K562 (cell line): ENCODE measurements at regions not wholly inside any gene's neighbourhood (a gene's known extent, or its start where the extent isn't known, plus 50 kb on each side); places are given as distances from the start of the nearest gene placed in this dataset.

Experiments used
- CTCF ChIP-seq, 3 experiments: IDR thresholded peaks in 2 of 3; conservative IDR thresholded peaks in 1 of 3; 2 replicates each; pipeline ENCODE4 v1.5.1; 2011 to 2012; ENCODE audit warnings: low read length in 3 of 3, mild to moderate bottlenecking in 3 of 3, control low read depth in 2 of 3, improper control_type of control experiment in 1 of 3, inconsistent platforms in 1 of 3, low read depth in 1 of 3, mixed read lengths in 1 of 3, moderate library complexity in 1 of 3; ENCODE audit not compliant: insufficient read depth in 2 of 3
- E2F1 ChIP-seq: sonication (generic); formaldehyde crosslinking; IDR thresholded peaks from 2 replicates; pipeline ENCODE4 v1.8.1; 2023; ENCODE audit warnings: mild to moderate bottlenecking, missing genetic modification reagents, moderate library complexity
- TF ChIP-seq, protein P1 (sequence below), 3 experiments: fragments of 200-800 bp in 1 of 3; fragments of 250-450 bp in 1 of 3; fragments of 450-650 bp in 1 of 3; sonication (Bioruptor Pico) in 1 of 3; sonication (Bioruptor generic) in 1 of 3; formaldehyde crosslinking in 1 of 3; IDR thresholded peaks; 2 replicates each; pipeline versions ENCODE4 v1.6.1 to v1.8.0; 2016 to 2022; ENCODE audit warnings: mild to moderate bottlenecking in 2 of 3, missing genetic modification characterization in 2 of 3, missing compliant biosample characterization in 1 of 3, moderate library complexity in 1 of 3

- TF ChIP-seq CTCF (IDR thresholded peaks at IDR 0.05 in 2 of 3, conservative IDR thresholded peaks at IDR 0.05 in 1 of 3; ENCODE audit: insufficient read depth in 2 of 3, low read depth in 1 of 3, low read length in 3 of 3) (no peak), E2F1 (CRISPR knock-in tag) (no peak)
- TF ChIP-seq, protein P1, sequence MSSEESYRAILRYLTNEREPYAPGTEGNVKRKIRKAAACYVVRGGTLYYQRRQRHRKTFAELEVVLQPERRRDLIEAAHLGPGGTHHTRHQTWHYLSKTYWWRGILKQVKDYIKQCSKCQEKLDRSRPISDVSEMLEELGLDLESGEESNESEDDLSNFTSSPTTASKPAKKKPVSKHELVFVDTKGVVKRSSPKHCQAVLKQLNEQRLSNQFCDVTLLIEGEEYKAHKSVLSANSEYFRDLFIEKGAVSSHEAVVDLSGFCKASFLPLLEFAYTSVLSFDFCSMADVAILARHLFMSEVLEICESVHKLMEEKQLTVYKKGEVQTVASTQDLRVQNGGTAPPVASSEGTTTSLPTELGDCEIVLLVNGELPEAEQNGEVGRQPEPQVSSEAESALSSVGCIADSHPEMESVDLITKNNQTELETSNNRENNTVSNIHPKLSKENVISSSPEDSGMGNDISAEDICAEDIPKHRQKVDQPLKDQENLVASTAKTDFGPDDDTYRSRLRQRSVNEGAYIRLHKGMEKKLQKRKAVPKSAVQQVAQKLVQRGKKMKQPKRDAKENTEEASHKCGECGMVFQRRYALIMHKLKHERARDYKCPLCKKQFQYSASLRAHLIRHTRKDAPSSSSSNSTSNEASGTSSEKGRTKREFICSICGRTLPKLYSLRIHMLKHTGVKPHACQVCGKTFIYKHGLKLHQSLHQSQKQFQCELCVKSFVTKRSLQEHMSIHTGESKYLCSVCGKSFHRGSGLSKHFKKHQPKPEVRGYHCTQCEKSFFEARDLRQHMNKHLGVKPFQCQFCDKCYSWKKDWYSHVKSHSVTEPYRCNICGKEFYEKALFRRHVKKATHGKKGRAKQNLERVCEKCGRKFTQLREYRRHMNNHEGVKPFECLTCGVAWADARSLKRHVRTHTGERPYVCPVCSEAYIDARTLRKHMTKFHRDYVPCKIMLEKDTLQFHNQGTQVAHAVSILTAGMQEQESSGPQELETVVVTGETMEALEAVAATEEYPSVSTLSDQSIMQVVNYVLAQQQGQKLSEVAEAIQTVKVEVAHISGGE (CRISPR knock-in tag; IDR thresholded peaks at IDR 0.05) = no peak
Measured at GRCh38 chr16:73447846-73448245, 399.9 kb upstream of the ZFHX3 start.
